Activated gamma-delta T cell treated with Interleukin-2 at 50 U/mL for 16 hours (primary cell): ENCODE measurements at regions not wholly inside any gene's neighbourhood (a gene's known extent, or its start where the extent isn't known, plus 50 kb on each side); places are given as distances from the start of the nearest gene placed in this dataset.

Source experiments
- DNase-seq: peaks from one replicate; pipeline ENCODE4 v3.0.0-alpha.2; 2020

DNA sequence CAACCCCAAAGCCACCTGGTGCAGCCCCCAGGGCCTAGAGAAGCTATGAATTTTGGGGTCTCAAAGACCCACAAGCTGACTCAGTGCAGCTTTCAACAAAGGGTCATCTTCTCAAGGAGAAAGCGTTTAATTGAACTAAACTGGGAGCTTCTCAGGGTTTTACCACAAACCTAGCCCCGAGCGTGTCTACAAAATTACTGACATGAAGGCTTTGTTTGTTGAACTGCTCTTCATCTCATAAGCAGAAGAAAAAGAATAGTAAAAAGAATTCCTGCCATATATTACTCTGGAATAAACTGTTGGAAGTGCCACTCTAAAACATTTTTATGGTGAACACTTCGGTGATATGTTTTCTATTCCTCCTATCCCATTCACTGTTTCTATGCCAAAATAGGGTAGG lies 50.8 kb upstream of the INCENP start:
- no peak for DNase-seq

GRCh38 chr11:62071408-62071807 lies 52.4 kb upstream of the INCENP start:
- no peak for DNase-seq

GRCh38 chr11:62069986-62070919 lies 53.6 kb upstream of the INCENP start:
- no peak for DNase-seq

GRCh38 chr11:62069374-62069773 lies 54.4 kb upstream of the INCENP start:
- no peak for DNase-seq

DNA sequence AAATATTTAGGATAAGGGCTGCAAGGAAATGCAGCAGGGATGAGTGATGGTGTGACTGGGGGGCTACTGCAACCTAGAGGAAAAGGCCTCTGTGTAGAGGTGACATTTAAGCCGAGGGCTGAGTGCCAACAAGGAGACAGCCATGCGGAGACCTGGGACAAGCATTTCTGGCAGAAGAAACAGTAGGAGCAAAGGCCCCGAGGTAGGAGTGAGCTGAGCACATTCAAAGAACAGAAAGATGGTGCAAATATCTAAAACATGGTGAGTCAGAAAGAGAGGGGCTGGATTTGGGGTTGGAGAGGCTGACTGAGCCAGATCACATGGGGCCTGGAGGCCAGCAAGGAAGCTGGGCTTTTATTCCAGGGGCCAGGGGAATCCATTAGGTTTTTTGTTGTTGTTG lies 55.1 kb upstream of the INCENP start:
- no peak for DNase-seq

DNA sequence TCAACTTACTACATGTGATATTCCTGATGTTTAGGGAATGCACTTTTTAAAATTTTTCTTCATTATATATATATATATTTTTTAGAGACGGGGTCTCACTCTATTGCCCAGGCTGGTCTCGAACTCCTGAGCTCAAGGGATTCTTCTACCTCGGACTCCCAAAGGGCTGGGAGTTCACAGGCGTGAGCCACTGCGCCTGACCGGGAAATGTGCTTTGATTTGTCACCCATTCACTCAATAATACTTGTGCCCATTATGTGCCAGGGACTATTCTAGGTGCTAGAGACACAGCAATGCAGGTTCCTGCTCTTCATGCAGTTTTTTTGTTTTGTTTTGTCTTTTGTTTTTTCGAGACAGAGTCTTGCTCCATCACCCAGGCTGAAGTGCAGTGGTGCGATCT lies 56.1 kb upstream of the INCENP start:
- no peak for DNase-seq

DNA sequence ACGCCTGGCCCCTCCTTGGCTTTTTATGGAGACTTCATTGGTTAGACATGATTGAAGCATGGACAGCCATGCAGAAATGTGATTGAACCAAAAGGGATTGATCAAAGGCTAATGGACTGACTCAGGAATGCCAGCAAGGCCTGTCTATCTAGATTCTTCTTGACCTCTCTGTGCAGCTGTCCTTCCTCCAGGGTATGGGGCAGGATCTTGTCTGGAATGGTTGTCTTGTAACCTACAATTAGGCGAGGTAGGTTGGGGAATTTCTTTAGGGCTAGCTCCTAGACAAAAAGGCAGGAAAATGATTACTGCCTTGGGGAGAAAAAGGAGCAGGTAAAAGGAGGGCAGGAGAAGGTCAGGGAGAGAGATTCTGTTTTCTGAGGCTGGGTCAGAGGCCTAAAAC lies 59.6 kb upstream of the INCENP start:
- no peak for DNase-seq

- DNase-seq = no peak
These were observed 61.5 kb upstream of the INCENP start for GRCh38 chr11:62062223-62062861.

DNA sequence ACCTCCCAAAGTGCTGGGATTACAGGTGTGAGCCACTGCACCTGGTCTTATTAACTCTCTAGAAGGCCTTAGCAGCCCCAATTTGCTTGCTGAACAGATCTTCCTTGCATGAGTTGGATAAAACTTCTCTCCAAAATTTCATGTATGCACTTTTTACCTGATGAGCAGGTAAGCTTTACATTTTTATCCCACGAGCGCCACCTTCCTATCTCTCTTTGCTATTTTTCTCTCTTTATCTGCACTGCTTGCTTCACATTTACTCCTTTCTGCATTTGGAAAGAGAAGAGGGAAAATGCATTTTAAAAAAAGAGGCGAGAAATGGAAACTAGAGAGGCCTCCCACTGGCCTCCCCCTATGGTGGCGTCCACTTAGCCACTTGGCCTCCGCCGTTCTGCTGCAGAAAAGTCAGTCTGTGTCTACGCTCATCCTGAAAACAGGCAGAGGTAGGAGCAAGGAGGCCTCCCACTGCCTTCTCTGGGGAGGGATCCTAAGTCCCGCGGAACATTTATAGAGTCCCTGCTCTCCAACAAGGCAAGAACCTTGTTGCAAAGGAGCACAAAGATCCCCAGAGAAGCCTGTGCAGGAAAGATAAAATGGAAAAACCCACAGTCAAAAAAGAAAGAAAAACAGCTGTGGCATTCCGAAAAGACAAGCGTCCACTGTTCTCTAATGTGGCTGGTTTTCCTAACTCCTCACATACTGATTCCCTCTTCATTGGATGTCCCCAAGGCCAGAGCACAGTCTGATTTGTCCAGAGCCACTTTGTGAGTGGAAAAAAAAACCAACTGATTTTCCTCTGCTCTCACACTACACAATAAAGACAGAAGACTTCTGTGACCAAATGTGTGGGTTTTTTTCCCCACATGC lies 62.2 kb upstream of the INCENP start:
- DNase-seq = no peak

DNA sequence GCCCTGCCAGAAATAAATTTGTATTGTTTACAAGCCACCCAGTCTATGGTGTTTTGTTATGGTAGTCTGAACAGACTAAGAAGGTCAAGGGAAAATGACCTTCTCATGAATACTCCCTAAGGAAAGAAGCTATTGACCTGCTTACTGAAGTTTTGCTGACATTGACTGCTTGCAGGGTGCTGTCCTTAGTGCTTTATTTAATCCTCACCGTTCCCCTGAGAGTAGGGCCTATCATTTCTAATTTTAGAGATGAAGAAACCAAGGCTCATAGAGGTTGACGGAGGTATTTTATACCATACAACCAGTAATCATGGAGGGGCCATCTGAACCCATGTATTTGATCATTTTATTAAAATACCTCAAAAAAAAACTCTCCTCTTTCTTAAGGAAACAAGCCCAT lies 66.7 kb upstream of the INCENP start:
- no peak for DNase-seq

- no peak for DNase-seq
These were observed 67.8 kb upstream of the INCENP start for GRCh38 chr11:62055970-62056369.

GRCh38 chr11:62054484-62055121 lies 69.2 kb upstream of the INCENP start:
- DNase-seq = no peak

DNA sequence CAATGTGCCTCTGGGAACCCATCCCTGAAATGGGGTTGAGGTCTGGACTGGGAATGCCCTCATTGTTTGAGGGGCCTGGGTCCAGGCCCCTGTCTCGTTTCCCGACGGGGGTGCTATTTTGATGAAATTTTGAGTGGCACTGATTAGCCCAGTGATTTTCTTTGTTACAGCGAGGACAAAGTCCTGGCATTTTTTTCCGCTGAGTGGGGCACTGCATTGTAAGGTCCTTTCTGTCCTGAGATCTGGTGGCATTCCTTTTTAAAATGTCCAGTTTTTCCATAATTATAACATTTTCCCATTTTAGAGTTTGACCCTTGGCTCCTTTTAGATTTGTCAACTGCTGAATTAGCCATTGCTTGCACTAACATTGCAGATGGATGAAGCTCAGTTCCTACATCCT lies 69.7 kb upstream of the INCENP start:
- no peak for DNase-seq

DNA sequence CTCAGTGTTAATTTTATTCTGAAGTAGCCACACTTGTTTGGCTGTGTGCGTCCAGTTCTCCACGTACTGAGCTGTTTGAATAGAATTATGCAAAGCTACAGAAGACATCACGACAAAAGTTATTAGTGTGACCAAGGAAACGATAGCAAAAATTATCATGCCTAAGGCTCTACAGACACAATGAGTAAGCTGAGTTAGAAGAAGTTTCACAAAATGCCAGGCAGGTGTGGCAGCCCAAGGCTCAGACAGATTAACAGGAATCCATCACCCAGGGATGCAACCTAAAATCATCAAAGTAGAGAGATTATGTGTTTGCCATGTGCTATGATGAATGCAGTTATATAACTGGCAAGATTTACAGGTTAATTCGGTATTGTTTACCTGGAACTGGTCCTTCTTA lies 73.1 kb upstream of the INCENP start:
- DNase-seq = no peak

GRCh38 chr11:62048100-62048499 lies 75.7 kb upstream of the INCENP start:
- DNase-seq = no peak

- DNase-seq = no peak
These were observed 77.2 kb upstream of the INCENP start for GRCh38 chr11:62046568-62047100.

DNA sequence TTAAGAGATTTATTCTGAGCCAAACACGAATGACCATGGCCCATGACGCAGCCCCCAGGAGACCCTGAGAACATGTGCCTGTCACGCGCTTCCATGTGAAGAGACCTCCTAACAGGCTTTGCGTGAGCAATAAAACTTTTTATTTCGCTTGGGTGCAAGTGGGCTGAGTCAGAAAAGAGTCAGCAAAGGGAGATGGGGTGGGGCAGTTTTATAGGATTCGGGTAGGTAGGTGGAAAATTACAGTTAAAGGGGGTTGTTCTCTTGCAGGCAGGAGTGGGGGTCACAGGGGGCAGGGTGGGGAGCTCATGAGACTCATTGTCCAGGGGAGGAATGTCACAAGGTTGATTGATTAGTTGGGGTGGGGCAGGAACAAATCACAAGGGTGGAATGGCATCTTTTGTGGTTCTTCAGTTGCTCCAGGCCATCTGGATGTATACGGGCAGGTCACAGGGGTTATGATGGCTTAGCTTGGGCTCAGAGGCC lies 77.2 kb upstream of the FTH1 start:
- no peak for DNase-seq

DNA sequence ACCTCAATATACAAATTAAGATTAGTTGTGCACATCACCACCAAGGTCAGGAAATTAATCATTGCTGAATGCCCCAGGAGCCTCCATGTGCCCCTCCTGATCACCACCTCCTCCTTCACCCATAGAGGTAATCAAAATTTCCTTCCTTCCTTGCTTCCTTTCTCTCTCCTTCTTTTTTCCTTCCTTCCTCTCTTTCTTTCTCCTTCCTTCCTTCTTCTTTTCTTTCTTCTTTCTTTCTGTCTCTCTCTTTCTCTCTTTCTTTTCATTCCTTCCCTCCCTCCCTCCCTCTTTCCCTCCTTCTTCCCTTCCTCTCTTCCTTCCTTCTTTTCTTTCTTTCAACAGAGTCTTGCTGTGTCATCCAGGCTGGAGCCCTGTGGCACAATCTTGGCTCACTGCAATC lies 67.9 kb upstream of the FTH1 start:
- DNase-seq = no peak

DNA sequence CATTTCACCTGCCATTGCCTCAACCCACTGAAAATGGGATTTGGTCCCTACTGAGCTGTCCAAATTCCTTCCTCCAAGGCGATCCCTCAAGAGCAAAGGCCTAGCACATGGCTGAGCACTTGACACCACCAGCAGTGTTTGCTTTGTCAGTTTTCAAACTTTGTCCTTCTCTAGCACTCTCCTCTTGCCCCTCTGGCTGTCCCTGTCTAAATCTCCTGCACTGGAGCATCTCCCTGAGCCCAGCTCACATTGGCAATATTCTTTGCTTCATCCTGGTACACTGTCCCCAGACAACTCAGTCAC lies 66.6 kb upstream of the FTH1 start:
- DNase-seq = no peak

GRCh38 chr11:62033191-62034035 lies 66.0 kb upstream of the FTH1 start:
- no peak for DNase-seq

GRCh38 chr11:62030071-62030684 lies 62.7 kb upstream of the FTH1 start:
- no peak for DNase-seq
